ENCODE measurements at regions not wholly inside any gene's neighbourhood (a gene's known extent, or its start where the extent isn't known, plus 50 kb on each side); places are given as distances from the start of the nearest gene placed in this dataset.

DNA sequence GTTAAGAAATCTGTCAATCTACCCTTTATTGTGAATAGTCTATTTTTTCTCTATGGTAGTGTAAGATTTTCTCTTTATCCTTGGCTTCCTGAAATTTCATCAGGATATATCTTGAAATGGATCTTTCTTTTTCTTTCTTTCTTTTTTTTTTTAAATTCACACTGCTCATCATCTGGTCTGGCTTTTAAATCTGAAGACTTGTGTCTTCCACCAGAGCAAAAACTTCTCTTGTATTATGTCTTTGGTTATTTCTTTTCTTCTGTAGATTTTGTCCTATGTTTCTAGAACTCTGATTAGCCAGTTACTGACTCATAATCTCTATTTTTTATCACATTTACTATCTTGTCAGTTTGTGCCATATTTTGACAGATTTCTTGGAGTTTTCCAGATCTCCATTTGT is 133.8 kb upstream of the LMO4 start:
- DNase-seq (ENCODE audit: low spot score) (no peak), FAIRE-seq (no peak)

DNA sequence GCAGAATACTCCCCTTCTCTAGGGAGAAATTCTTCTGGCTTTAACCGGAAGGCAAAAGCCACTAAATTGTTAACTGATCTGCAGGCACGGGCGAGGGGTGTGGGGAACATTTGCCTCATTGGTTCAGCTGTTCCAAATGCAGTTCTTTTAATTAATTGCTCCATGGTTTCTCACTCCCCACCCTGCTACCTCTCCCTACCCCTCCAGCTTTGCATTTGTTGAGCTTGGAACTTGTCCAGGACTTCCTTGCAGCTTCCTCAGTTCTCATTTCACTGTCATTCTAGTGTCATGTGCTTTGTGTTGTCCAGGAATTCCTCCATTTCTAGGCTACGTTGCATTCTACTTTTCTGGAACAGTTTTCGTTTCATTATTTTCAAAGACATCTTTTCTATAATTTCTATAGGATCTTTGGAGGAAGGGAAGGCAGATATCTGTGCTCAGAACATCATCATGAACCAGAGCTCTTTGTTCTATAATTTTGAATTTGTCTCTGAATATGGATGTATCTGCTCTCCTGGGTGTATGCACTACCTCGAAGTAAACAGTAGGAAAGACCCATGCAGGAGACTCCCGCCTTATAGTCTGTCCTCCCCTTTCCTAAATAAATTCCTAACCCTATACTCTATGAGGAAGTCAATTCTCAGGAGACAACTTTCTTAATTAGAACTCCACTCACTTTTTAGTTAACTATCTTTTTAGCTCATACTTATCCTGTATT is 132.4 kb upstream of the LMO4 start:
- DNase-seq (ENCODE audit: low spot score) (no peak), FAIRE-seq (no peak)

DNA sequence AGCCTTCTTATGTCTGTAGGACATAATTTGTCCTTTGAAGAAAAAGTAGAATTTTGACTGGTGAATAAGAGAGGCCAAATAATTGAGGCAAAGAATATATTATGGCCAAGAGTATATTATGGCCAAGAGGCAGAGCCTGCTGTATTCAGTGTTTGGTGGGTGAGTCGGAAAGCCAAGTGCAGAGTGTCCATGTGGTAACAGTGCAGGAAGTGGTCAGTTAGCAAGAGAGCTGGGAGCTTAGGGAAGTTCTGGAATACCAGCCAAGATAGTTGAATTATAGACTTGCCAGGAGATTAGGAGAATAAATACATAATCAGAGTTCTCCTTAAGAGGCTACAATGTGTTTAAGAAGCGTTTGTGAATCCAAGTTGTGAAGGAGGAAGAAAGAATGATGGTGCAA is 131.5 kb upstream of the LMO4 start:
- no peak for FAIRE-seq
- no peak for DNase-seq (ENCODE audit: low spot score)

DNA sequence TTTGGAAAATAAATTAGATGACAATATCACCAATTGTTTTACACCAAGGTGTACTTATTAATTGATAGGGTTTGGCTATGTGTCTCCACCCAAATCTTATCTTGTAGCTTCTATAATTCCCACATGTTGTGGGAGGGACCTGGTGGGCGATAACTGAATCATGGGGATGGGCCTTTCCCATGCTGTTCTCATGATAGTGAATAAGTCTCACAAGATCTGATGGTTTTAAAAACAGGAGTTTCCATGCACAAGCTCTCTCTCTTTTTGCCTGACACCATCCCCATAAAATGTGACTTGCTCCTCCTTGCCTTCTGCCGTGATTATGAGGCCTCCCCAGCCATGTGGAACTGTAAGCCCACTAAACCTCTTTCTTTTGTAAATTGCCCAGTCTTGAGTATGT is 131.0 kb upstream of the LMO4 start:
- FAIRE-seq (no peak), DNase-seq (ENCODE audit: low spot score) (no peak)

DNA sequence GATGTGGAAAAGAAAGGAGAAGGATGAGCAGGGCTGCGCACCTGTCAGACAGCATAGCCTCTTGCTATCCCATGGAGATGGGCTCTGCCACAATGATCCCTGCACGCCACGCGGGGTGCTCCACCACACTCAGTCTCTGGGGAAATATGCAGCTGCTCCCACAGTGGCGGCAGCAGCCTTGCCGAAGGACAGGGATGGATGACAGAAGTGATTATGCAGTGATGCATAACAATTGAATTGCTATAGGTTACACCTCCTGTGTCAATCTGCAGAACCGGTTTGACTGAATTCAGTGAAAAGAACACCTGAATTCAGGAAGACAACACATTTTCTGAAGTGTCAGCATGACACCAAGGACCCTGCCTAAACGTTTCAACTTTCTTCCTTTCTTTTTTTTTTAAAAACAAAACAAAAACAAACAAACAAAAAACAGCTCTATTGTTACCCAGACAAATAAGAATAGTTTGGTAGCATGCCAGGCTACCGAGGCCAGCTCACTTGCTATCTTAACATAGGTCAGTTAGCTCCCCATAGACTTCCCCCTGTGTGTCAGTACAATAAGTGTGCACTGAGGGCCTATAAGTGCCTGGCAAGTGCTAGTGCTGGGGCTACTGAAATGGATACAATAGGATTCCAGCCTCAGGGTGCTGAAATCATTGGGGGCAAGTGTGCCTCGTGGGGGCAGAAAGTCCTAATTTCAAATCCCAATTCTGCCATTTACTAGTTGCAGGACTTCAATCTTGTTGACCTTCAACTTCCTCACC is 127.6 kb upstream of the LMO4 start:
- FAIRE-seq, result no peak
- no peak for DNase-seq (ENCODE audit: low spot score)

- FAIRE-seq (no peak), DNase-seq (ENCODE audit: low spot score) (no peak)
Measured at GRCh38 chr1:87201768-87202167, 126.9 kb upstream of the LMO4 start.

DNA sequence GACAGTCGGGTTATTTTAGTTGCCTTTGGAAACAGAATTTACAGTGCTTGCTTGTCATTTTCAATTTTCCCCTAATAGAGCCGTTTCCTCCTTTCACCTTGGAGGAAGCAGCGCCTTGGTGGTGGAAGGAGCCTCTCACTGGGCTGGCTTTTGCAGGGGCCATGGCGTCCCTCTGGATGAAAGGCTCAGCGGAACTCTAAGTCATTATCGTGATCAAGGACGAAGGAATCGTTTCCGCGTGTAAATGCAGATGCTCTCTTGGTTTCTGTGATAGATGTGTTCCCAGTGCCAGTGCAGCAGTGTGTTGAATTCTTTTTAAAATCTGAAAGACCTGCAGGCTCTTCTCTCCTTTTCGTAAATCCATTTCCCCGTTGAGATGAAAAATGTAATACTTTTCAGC is 126.2 kb upstream of the LMO4 start:
- DNase-seq (ENCODE audit: low spot score) (no peak), FAIRE-seq (no peak)

DNA sequence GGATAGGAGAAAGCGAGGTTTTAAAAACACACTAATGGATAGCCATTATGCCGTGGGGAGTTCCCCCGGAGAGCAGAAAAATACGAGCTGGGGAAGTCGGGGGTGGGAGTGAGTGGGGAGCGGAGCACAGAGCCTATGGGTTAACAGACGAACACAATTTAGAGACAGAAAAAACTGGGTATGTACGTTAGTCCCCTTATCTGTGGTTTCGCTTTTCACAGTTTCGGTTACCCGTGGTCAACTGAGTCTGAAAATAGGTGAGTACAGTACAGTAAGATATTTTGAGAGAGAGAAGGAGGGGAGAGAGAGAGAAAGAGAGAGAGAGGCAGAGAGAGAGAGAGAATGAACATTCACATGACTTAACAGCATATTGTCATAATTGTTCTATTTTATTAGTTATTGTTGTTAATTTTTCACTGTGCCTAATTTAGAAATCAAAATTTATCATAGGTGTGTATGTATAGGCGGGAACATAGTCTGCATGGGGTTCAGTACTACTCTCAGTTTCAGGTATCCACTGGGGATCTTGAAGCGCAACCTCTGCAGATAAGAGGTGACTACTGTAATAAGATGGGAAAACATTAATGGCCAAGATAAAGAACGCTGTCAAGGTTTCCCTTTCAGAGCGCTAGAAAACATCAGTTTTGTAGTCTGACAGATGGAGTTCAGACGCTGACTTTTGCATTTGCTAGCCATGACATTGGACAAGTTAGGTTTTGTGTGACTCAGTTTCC is 125.6 kb upstream of the LMO4 start:
- DNase-seq (ENCODE audit: low spot score) (no peak), FAIRE-seq (no peak)

DNA sequence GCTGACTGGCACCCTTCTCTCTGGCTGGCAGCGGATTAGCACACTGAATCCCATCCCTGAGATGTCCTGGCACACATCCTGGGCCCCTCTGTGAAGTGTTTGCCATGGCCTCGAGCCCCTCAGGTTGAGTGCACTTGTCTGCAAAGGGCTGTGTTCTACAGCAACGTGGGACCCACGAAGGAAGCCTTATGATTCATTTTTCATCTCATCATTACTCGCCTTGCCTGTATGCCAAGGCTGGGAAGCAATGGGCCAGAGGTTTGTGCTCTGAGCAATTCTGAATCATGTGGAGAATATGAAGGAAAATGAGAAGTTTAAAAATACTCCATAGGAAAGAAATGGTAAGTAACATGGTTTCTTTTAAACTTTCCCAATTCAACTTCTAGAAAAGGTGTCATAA is 124.8 kb upstream of the LMO4 start:
- no peak for DNase-seq (ENCODE audit: low spot score)
- FAIRE-seq, result no peak

DNA sequence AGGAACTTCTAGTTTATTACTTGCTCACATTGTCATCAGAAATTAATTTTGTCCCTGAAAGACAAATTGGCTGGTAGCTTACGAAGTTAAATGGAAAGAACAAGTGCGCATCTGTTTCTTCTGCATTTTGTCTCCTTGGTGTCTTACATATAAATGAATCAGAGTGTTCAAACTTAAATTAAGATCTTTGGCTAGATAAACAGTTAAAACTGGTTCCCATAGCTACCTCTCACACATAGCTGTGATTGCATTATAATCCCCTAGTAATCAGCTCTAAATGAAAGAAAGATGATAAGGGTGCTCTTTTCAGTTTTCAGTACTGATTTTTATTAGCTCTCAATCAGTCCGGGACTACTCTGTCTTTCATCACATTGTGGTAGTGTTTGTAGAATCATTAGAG is 124.2 kb upstream of the LMO4 start:
- FAIRE-seq (no peak), DNase-seq (ENCODE audit: low spot score) (no peak)

- DNase-seq (ENCODE audit: low spot score) (no peak), FAIRE-seq (no peak)
Measured at GRCh38 chr1:87204921-87205320, 123.8 kb upstream of the LMO4 start.

GRCh38 chr1:87206044-87206831 is 122.4 kb upstream of the LMO4 start:
- DNase-seq (ENCODE audit: low spot score), result no peak
- FAIRE-seq, result no peak

- DNase-seq (ENCODE audit: low spot score) (no peak), FAIRE-seq (no peak)
Measured at GRCh38 chr1:87208080-87208479, 120.6 kb upstream of the LMO4 start.

- FAIRE-seq (no peak), DNase-seq (ENCODE audit: low spot score) (no peak)
Measured at GRCh38 chr1:87208931-87209330, 119.7 kb upstream of the LMO4 start.

GRCh38 chr1:87210151-87210550 is 118.5 kb upstream of the LMO4 start:
- DNase-seq (ENCODE audit: low spot score) (no peak), FAIRE-seq (no peak)

- no peak for DNase-seq (ENCODE audit: low spot score)
Measured at GRCh38 chr1:87212431-87213134, 116.1 kb upstream of the LMO4 start.

GRCh38 chr1:87213135-87213515 is 115.6 kb upstream of the LMO4 start:
- no peak for FAIRE-seq

More at GRCh38 chr1:87212431-87213134, 116.1 kb upstream of the LMO4 start:
- FAIRE-seq, result no peak

DNA sequence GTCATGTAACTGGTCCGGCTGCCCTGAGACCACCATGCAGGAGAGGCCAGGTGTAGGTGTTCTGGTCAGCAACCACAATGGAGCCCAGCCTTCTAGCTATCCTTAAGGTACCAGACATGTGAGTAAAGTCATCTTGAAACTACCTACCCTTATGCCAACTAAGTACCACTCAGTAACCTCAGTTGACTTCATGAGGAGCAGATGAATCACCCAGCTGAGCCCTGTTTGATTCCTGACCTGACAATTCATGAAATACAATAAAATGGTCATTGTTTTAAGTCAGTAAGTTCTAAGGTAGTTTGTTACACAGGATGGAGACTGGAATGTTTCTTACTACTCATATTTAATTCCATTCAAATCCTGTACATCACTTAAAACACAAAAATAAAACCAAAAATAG is 113.1 kb upstream of the LMO4 start:
- FAIRE-seq (no peak), DNase-seq (ENCODE audit: low spot score) (no peak)

More at GRCh38 chr1:87213135-87213515, 115.6 kb upstream of the LMO4 start:
- DNase-seq (ENCODE audit: low spot score), result no peak

DNA sequence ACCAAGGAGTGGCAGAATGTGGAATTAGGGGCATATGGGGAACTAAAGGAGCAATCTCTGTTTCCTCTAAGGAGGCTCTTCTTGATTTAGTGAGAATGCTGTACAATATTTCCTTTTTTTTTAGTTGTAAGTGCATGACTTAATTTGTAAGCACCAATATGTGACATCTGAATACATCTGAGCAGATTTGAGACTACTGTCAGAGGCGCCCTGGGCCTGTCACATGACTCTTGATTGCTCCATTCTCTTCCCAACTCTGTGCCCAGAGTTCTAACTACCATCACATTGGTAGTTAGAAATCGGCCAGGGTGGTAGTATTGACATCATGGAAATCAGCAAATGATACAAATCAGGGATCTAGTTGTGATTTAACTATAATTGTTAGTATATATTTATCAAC is 110.1 kb upstream of the LMO4 start:
- FAIRE-seq (no peak), DNase-seq (ENCODE audit: low spot score) (no peak)

DNA sequence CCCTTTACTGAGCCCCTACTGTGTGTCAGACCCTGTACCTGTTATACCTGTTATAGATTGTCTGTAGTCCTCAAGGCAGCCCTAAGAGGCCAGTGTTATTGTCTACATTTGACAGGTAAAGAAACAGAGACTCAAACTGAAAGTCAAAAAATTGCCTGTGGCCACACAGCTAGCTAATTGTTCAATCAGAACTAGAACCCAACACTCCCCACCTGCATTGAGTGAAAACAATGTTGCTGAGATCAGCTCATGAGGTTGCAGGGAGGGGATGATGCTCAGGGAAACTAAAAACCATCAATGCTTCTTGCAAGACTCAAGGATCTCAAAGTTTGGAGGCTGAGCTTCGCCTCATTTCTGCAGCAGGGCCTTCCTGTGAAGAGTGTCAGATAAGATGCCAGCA is 109.5 kb upstream of the LMO4 start:
- FAIRE-seq, result no peak
- DNase-seq (ENCODE audit: low spot score), result no peak

DNA sequence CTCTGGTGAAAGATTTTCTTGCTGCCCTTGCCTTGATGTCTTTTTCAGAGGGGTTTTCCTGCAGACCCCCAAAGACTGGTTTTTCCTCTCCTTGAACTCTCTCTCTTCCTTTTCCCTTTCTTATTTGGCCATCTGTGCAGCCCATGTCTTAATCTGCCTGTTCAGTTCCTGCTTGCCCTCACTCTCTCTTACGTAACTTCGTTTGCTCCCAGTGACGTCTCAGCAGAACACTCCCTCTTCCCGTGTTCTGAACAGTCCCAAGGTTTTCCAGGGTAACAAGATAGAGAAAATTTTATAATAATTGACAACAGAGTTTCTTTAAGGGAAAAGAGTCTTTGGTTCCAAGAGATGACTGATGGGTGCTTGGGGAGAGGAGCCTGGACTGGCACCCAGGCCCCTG is 109.1 kb upstream of the LMO4 start:
- FAIRE-seq, result no peak
- no peak for DNase-seq (ENCODE audit: low spot score)
